ENCODE measurements at regions not wholly inside any gene's neighbourhood (a gene's known extent, or its start where the extent isn't known, plus 50 kb on each side); places are given as distances from the start of the nearest gene placed in this dataset.

DNA sequence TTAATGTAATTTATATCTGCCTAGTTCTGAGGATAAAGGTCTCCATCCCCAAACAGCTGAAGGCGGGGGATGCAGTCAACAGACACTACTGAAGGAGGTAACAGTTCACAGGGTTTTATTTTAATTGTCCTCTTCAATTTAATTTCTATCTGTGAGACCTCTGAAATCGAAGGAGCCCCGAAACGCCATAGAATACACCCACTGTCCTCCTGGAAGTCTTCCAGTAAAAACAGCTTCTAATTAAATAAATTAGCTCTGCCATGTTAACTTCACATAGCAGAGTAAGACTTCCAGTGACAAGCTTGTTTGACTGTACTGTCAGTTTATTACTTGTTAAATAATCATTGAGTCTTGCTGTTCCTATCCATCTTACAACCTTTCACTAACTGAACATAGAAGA, 193.5 kb downstream of the SEC61B start:
- Mint-ChIP-seq H3K9me3 (ENCODE audit: low read depth) (peaks cover 3% of the 10 kb centered on the region), H3K36me3 (ENCODE audit: low read depth) (no peaks in the 10 kb centered on the region), H3K4me3 (ENCODE audit: unreplicated experiment) (no peak overlapping the region), H3K27ac (ENCODE audit: unreplicated experiment) (no peak overlapping the region), H3K27me3 (ENCODE audit: low read depth) (no peaks in the 10 kb centered on the region), H3K4me1 (ENCODE audit: low read depth) (peaks cover 5% of the 10 kb centered on the region)
- no peak for DNase-seq (ENCODE audit: low spot score)
- TF ChIP-seq, protein P1, sequence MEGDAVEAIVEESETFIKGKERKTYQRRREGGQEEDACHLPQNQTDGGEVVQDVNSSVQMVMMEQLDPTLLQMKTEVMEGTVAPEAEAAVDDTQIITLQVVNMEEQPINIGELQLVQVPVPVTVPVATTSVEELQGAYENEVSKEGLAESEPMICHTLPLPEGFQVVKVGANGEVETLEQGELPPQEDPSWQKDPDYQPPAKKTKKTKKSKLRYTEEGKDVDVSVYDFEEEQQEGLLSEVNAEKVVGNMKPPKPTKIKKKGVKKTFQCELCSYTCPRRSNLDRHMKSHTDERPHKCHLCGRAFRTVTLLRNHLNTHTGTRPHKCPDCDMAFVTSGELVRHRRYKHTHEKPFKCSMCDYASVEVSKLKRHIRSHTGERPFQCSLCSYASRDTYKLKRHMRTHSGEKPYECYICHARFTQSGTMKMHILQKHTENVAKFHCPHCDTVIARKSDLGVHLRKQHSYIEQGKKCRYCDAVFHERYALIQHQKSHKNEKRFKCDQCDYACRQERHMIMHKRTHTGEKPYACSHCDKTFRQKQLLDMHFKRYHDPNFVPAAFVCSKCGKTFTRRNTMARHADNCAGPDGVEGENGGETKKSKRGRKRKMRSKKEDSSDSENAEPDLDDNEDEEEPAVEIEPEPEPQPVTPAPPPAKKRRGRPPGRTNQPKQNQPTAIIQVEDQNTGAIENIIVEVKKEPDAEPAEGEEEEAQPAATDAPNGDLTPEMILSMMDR (IDR thresholded peaks at IDR 0.05), result no peak

DNA sequence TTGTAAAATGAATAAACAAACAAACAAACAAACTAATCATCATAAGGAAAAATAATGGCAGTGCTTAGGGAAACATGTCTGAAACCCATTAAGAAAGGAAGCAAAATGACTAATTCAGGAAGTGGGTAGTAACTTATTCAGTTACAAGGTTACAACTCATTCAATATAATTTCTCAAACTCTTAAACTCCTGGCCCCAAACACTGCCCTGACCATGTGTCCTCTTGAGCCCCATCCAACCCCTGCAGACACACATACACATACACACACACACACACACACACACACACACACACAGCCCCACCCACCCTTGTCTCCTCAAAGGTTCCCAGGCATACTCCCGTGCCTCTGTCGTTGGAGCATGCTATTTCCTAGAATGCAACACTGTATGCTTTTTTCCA, 193.9 kb downstream of the SEC61B start:
- H3K4me3 Mint-ChIP-seq (ENCODE audit: unreplicated experiment), result no peak overlapping the region
- DNase-seq (ENCODE audit: low spot score), result no peak
- H3K27me3 Mint-ChIP-seq (ENCODE audit: low read depth), result no peaks in the 10 kb centered on the region
- peaks cover 3% of the 10 kb centered on the region for H3K9me3 Mint-ChIP-seq (ENCODE audit: low read depth)
- TF ChIP-seq, protein P1 (IDR thresholded peaks at IDR 0.05), result no peak
- H3K36me3 Mint-ChIP-seq (ENCODE audit: low read depth), result no peaks in the 10 kb centered on the region
- H3K4me1 Mint-ChIP-seq (ENCODE audit: low read depth), result peaks cover 5% of the 10 kb centered on the region
- no peak overlapping the region for H3K27ac Mint-ChIP-seq (ENCODE audit: unreplicated experiment)

DNA sequence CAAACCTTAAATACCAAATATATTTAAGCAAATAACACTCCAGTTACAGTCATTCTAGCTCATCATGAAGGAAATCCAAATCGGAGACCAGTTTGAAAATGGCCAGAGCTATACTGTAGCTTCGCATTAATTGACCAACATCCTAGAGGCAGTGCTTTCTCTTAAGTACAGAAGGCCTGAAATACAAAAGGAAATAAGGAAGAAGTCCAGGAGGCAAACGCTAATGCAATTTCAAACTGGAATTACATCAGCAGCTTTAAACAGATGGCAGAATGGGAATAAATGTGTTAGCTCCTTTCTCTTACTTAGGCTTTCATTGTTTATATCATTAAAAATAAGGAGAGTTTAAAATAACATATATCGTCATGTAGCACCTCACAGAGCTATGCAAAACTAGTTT, 197.0 kb downstream of the SEC61B start:
- H3K27ac Mint-ChIP-seq (ENCODE audit: unreplicated experiment), result no peak overlapping the region
- no peaks in the 10 kb centered on the region for H3K36me3 Mint-ChIP-seq (ENCODE audit: low read depth)
- no peaks in the 10 kb centered on the region for H3K9me3 Mint-ChIP-seq (ENCODE audit: low read depth)
- H3K4me1 Mint-ChIP-seq (ENCODE audit: low read depth), result peaks cover 5% of the 10 kb centered on the region
- no peaks in the 10 kb centered on the region for H3K27me3 Mint-ChIP-seq (ENCODE audit: low read depth)
- no peak overlapping the region for H3K4me3 Mint-ChIP-seq (ENCODE audit: unreplicated experiment)
- TF ChIP-seq, protein P1 (IDR thresholded peaks at IDR 0.05), result no peak
- no peak for DNase-seq (ENCODE audit: low spot score)

DNA sequence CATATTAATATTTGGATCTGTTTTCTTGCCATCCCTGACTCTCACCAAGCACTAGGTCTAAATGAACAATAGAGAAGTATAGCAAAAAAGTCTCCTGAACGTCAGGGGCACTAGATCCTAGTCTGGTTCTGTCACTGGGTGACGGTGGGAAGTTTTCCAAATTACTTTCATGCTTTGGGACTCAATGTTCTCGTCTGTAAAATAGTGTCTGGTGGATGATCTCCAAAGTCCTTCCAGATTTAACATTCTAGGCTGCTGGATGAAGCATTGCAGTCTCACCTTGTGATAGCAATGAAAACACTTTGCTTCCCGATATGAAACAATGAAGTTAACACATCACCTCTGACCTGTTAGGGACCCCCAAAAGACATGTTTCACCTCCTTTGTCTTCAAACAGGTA, 199.3 kb downstream of the SEC61B start:
- Mint-ChIP-seq H3K27ac (ENCODE audit: unreplicated experiment) (no peak overlapping the region), H3K4me3 (ENCODE audit: unreplicated experiment) (no peak overlapping the region), H3K9me3 (ENCODE audit: low read depth) (no peaks in the 10 kb centered on the region), H3K36me3 (ENCODE audit: low read depth) (no peaks in the 10 kb centered on the region), H3K27me3 (ENCODE audit: low read depth) (no peaks in the 10 kb centered on the region), H3K4me1 (ENCODE audit: low read depth) (peaks cover 5% of the 10 kb centered on the region)
- no peak for DNase-seq (ENCODE audit: low spot score)
- TF ChIP-seq, protein P1 (IDR thresholded peaks at IDR 0.05), result no peak

DNA sequence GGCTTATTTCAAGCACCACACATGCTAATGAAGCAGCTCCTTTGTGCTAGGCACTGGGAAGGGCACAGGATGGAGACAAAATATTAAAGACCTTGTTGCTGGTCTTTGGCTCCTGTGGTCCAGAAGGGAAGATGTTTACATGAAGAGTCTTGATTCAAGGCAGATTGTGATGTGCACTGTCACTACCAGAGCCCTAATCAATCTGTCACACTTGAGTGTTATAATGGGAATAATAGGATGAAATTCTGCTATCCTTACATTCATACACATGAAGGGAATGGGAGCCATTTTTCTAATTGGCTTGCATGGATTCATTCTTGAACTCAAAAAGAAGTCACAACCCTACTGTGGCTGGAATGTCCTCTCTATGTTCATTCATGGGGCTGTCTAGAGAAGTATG, 203.0 kb downstream of the SEC61B start:
- TF ChIP-seq, protein P1 (IDR thresholded peaks at IDR 0.05), result no peak
- Mint-ChIP-seq H3K4me3 (ENCODE audit: unreplicated experiment) (no peak overlapping the region), H3K9me3 (ENCODE audit: low read depth) (no peaks in the 10 kb centered on the region)

More for the DNA sequence above, 203.0 kb downstream of the SEC61B start:
- H3K27me3 Mint-ChIP-seq (ENCODE audit: low read depth), result no peaks in the 10 kb centered on the region
- no peak overlapping the region for H3K27ac Mint-ChIP-seq (ENCODE audit: unreplicated experiment)
- DNase-seq (ENCODE audit: low spot score), result no peak
- H3K4me1 Mint-ChIP-seq (ENCODE audit: low read depth), result no peaks in the 10 kb centered on the region
- H3K36me3 Mint-ChIP-seq (ENCODE audit: low read depth), result no peaks in the 10 kb centered on the region

All from chondrocyte (in vitro differentiated cells).